Endothelial cell of hepatic sinusoid (primary cell): ENCODE measurements at regions not wholly inside any gene's neighbourhood (a gene's known extent, or its start where the extent isn't known, plus 50 kb on each side); places are given as distances from the start of the nearest gene placed in this dataset.
"Not testable (repeated sequence)": the region's sequence is repeated elsewhere in the genome, so short reads cannot be mapped to it uniquely, and the experiment has no call there.

Experiments used
- in situ Hi-C: cut with HindIII; loops from 2 replicates; pipeline ENCODE4 v1.10.0; 2017; ENCODE audit warnings: low sequenced_read_pairs

DNA sequence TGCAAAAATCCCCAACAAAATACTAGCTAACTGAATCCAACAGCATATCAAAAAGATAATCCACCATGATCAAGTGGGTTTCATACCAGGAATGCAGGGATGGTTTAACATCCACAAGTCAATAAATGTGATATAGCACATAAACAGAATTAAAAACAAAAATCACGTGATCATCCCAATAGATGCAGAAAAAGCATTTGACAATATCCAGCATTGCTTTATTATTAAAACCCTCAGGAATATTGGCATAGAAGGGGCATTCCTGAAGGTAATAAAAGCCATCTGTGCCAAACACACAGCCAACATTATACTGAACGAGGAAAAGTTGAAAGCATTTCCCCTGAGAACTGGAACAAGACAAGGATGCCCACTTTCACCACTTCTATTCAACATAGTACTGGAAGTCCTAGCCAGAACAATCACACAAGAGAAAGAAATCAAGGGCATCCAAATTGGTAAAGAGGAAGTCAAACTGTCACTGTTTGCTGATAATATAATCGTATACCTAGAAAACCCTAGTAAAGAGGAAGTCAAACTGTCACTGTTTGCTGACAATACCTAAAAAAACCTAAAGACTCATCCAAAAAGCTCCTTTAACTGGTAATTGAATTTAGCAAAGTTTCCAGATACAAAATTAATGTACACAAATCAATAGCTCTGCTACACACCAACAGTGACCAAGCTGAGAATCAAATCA, 109.8 kb downstream of the RNASET2 start:
- in situ Hi-C loops = not testable (repeated sequence)

GRCh38 chr6:166842607-166843006, 113.7 kb downstream of the RNASET2 start:
- in situ Hi-C loops = no loop called here

DNA sequence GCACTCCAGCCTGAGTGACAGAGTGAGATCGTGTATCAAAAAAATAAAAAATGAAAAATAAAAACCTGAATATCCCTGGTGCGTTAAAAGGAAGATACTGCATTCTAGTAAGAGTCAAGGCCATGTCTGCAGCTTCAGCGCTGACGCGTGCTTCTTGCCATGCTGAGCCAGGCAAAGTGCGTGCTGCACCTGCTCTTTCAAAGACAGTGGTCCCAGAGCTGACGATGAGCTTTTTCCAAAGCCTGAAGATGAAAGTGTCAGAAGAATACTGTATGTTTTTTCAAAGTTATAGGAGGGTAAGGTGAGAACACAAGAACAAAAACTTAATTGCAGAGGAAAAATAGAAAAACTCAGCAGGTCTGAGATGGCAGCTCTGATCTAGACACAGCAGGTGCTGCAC, 115.1 kb downstream of the RNASET2 start:
- in situ Hi-C loops = no loop called here

GRCh38 chr6:166839569-166839968, 116.8 kb downstream of the RNASET2 start:
- in situ Hi-C loops = no loop called here

DNA sequence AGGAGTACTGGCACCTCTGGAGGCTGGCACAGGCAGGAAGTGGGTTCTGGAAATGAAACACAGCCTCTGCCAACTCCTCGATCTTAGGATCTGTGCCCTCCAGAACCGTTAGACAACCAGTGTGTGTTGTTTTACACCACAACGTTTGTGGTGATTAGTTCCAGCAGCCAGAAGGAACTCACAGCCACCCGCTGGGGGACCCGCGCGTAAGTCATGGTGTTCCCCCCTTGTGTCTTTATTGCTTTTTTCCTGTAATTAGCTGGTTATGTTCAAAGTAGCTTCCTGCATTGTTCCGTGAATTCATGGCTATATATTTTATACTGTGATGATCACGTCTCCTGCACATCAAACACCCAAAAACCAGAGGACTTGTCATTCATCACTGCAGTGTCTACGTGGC, 117.4 kb downstream of the RNASET2 start:
- in situ Hi-C loops = no loop called here

GRCh38 chr6:166836785-166837718, 119.3 kb downstream of the RNASET2 start:
- in situ Hi-C loops = no loop called here

- in situ Hi-C loops = no loop called here
Observed at GRCh38 chr6:166834049-166834448, 122.3 kb downstream of the RNASET2 start.

- in situ Hi-C loops = no loop called here
Observed at GRCh38 chr6:166830891-166831363, 125.4 kb downstream of the RNASET2 start.

GRCh38 chr6:166830185-166830890, 126.0 kb downstream of the RNASET2 start:
- in situ Hi-C loops = no loop called here

DNA sequence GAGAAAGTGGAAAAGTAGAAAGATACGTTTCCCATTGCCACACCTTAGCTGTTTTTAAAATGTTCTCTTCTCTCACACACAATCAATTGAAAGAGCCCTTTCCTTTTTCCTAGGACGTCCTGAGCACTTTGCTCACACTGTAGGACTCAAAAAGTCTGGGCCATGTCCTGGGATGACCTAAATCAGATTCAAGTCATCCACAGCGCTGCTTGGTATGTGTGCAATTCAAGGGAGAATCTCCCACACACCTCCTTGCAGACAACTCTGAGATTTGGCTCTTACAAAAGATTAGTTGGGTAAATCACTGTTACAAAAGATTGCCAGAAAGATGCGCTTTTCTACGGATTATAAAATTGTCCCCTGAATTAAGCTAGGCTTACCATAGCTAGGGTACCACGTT, 130.1 kb downstream of the RNASET2 start:
- in situ Hi-C loops = no loop called here

DNA sequence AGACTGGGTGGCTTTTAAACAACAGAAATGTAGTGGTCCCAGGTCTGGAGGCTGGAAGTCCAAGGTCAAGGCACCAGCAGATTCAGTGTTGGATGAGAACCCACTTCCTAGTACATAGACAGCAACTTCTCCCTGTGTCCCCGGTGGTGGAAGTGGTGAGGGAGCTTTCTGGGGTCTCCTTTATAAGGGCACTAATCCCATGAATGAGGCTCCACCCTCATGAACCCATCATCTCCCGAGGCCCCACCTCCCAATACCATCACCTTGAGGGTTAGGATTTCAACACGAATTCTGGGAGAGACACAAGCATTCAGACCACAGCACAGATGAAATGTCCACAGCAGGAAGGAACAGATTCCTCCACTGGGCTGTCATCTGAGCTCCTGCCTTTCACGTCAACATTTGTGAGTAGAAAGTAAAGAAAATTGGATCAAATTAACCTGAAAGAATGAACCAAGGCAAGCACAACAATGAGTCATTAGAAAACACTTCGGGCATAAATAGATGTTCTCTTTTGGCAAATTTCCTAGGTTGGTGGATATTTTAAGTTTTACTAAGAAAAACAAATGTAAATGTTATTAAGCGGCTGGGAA, 130.7 kb downstream of the RNASET2 start:
- in situ Hi-C loops = no loop called here

DNA sequence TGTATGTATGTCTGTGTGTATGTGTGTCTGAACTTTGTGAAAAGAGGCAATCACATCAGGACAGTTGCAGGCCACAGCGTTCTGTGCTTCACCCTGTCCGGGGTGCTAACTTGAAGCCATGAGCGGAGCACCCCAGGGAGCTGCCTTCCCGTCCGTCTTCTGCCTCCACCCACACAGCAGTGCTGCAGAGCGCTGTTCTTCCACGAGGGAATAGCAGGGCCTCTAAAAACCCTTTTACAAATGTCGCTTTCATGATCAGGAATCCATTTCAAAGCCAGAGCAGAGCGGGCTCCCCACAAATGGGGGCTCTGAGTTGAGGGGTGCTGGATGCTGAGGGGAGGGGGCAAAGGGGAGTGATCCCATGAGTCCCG, 131.5 kb downstream of the RNASET2 start:
- in situ Hi-C loops = no loop called here

DNA sequence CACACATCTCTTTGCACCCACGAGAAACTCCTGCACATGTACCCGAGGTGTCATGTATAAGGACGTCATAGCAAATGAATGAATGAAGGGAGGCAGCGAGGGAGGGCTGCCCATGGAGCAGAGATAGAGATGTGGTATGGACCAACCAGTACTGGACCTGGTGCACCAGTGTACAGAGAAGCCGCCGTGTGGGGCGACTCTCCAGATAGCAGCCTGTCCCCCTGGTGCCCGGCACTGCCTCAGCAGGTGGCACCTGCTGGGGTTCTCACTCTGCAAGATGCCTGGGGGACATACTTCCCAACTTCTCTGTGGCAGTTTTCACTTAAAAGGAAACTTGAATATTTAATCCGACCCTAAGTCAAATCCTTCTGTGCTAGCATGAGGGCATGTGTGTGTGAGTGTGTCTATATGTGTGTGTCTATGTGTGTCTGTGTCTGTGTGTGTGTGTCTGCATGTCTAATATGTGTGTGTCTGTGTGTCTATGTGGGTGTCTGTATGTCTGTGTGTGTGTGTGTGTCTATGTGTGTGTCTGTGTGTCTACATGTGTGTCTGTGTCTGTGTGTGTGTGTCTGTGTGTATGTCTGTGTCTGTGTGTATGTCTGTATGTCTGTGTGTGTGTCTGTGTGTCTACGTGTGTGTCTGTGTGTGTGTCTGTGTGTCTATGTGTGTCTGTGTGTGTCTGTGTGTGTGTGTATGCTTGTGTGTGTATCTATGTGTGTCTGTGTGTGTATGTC, 132.0 kb downstream of the RNASET2 start:
- in situ Hi-C loops = no loop called here

DNA sequence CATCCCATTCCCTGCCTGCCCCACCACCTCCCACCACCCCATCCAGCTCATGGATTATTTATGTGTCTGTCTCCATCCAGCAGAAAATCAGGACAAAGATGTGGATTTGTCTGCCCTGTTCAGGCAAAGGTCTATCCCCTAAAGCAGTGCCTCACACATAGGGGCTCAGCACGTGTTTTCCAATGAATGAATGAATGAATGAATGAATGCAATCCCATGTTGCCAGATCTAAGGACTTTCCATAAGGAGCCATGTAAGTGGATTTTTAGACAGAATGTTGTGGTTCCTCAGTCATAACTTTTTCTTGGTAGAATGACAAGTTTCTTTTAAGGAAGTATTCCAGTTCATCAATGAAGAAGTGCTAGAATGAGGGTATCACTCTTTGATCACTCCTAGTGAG, 133.7 kb downstream of the RNASET2 start:
- in situ Hi-C loops = no loop called here

GRCh38 chr6:166820483-166820882, 135.9 kb downstream of the RNASET2 start:
- in situ Hi-C loops = no loop called here

GRCh38 chr6:166820070-166820469, 136.3 kb downstream of the RNASET2 start:
- in situ Hi-C loops = no loop called here

- in situ Hi-C loops = no loop called here
Observed at GRCh38 chr6:166815629-166816028, 140.7 kb downstream of the RNASET2 start.

DNA sequence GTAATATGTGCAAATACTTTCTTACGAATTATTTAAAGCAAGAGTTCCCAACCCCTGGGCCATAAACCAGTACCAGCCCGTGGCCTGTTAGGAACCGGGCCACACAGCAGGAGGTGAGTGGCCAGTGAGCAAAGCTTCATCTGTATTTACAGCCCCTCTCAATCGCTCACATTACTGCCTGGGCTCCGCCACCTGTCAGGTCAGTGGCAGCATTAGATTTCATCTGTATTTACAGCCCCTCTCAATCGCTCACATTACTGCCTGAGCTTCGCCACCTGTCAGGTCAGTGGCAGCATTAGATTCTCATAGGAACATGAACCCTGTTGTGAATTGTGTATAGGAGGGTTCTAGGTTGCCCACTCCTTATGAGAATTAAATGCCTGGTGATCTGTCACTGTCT, 142.0 kb downstream of the RNASET2 start:
- in situ Hi-C loops = no loop called here

GRCh38 chr6:166813461-166813860, 142.9 kb downstream of the RNASET2 start:
- in situ Hi-C loops = no loop called here

- in situ Hi-C loops = no loop called here
Observed at GRCh38 chr6:166810864-166811263, 145.5 kb downstream of the RNASET2 start.
